Fibroblast of skin of left quadriceps (primary cell): ENCODE measurements at regions not wholly inside any gene's neighbourhood (a gene's known extent, or its start where the extent isn't known, plus 50 kb on each side); places are given as distances from the start of the nearest gene placed in this dataset.

Experiments used
- DNase-seq, 2 experiments: peaks; one replicate each; pipeline ENCODE4 v3.0.0-alpha.2; 2013; ENCODE audit warnings: low read depth in 2 of 2

GRCh38 chr11:116642902-116643301 is 129.9 kb downstream of the BUD13 start:
- no peak for DNase-seq

GRCh38 chr11:116642481-116642880 is 130.3 kb downstream of the BUD13 start:
- no peak for DNase-seq

- DNase-seq = no peak
Observed at GRCh38 chr11:116641561-116642045, 131.2 kb downstream of the BUD13 start.

- DNase-seq = no peak
Observed at GRCh38 chr11:116640641-116641402, 132.0 kb downstream of the BUD13 start.

- no peak for DNase-seq
Observed at GRCh38 chr11:116638463-116638862, 134.3 kb downstream of the BUD13 start.

- DNase-seq = no peak
Observed at GRCh38 chr11:116637766-116638165, 135.0 kb downstream of the BUD13 start.

- no peak for DNase-seq
Observed at GRCh38 chr11:116636341-116636929, 136.4 kb downstream of the BUD13 start.

- DNase-seq = no peak
Observed at GRCh38 chr11:116631201-116631600, 141.6 kb downstream of the BUD13 start.

GRCh38 chr11:116618461-116618860 is 154.3 kb downstream of the BUD13 start:
- no peak for DNase-seq

- no peak for DNase-seq
Observed at GRCh38 chr11:116615211-116615865, 157.4 kb downstream of the BUD13 start.

- no peak for DNase-seq
Observed at GRCh38 chr11:116614306-116615210, 158.2 kb downstream of the BUD13 start.

- DNase-seq = no peak
Observed at GRCh38 chr11:116613206-116613875, 159.4 kb downstream of the BUD13 start.

- DNase-seq = no peak
Observed at GRCh38 chr11:116611998-116612620, 160.7 kb downstream of the BUD13 start.

GRCh38 chr11:116610190-116610589 is 162.6 kb downstream of the BUD13 start:
- no peak for DNase-seq

GRCh38 chr11:116607027-116607426 is 165.8 kb downstream of the BUD13 start:
- DNase-seq = no peak

GRCh38 chr11:116605543-116606459 is 167.0 kb downstream of the BUD13 start:
- DNase-seq = peak in 1 of 2 experiments; percentile 9

- no peak for DNase-seq
Observed at GRCh38 chr11:116603728-116604323, 169.0 kb downstream of the BUD13 start.

- DNase-seq = no peak
Observed at GRCh38 chr11:116602637-116602942, 170.2 kb downstream of the BUD13 start.
